DND-41 (cell line): ENCODE measurements at regions not wholly inside any gene's neighbourhood (a gene's known extent, or its start where the extent isn't known, plus 50 kb on each side); places are given as distances from the start of the nearest gene placed in this dataset.

ENCODE experiments used
- ATAC-seq: fragments of 200-7000 bp; cut with Tn5 transposase; 3 replicates; pipeline ENCODE4 v1.9.1; 2021; ENCODE audit warnings: low read depth; ENCODE audit not compliant: insufficient read depth
- DNase-seq: peaks from one replicate; pipeline ENCODE4 v3.0.0-alpha.2; 2020
- H2AFZ ChIP-seq: 2 replicates; pipeline ENCODE4 v1.6.0; 2012; ENCODE audit warnings: low read depth, low read length
- H3K27ac ChIP-seq: 2 replicates; pipeline ENCODE4 v1.5.1; 2012; ENCODE audit warnings: low read length, inconsistent platforms
- H3K27me3 ChIP-seq: fragments of 200-600 bp; sonication (generic); 2 replicates; pipeline ENCODE4 v1.6.0; 2012; ENCODE audit warnings: low read length, mild to moderate bottlenecking, inconsistent platforms; ENCODE audit not compliant: insufficient read depth, poor library complexity
- H3K36me3 ChIP-seq: 2 replicates; pipeline ENCODE4 v1.5.1; 2012; ENCODE audit warnings: low read length, inconsistent platforms; ENCODE audit not compliant: insufficient read depth
- H3K4me1 ChIP-seq: 2 replicates; pipeline ENCODE4 v1.5.1; 2012; ENCODE audit warnings: mild to moderate bottlenecking, low read length; ENCODE audit not compliant: insufficient read depth
- H3K4me2 ChIP-seq: 2 replicates; pipeline ENCODE4 v1.6.0; 2012; ENCODE audit warnings: mild to moderate bottlenecking, moderate library complexity, low read length, inconsistent platforms; ENCODE audit not compliant: insufficient read depth
- H3K4me3 ChIP-seq, 2 experiments: fragments of 200-600 bp in 1 of 2; shearing (Covaris generic) in 1 of 2; 2 replicates each; pipeline ENCODE4 v1.5.1; 2012 to 2016; ENCODE audit warnings: inconsistent platforms in 2 of 2, low read length in 2 of 2, mild to moderate bottlenecking in 2 of 2, low read depth in 1 of 2, moderate library complexity in 1 of 2
- H3K79me2 ChIP-seq: 2 replicates; pipeline ENCODE4 v1.6.0; 2012; ENCODE audit warnings: low read length, inconsistent platforms; ENCODE audit not compliant: insufficient read depth
- H3K9ac ChIP-seq: 2 replicates; pipeline ENCODE4 v1.6.0; 2012; ENCODE audit warnings: low read depth, mild to moderate bottlenecking, inconsistent platforms, low read length, moderate library complexity
- H3K9me3 ChIP-seq: 2 replicates; pipeline ENCODE4 v1.5.1; 2012; ENCODE audit warnings: low read length, moderate library complexity, mild to moderate bottlenecking, inconsistent platforms; ENCODE audit not compliant: insufficient read depth, severe bottlenecking
- H4K20me1 ChIP-seq: 2 replicates; pipeline ENCODE4 v1.6.0; 2012; ENCODE audit warnings: low read length; ENCODE audit not compliant: insufficient read depth
- CTCF ChIP-seq: IDR thresholded peaks from 2 replicates; pipeline ENCODE4 v1.5.1; 2012; ENCODE audit warnings: borderline replicate concordance, low read length, moderate library complexity, mild to moderate bottlenecking; ENCODE audit not compliant: poor library complexity, severe bottlenecking; ENCODE audit errors: extremely low read depth
- EZH2 ChIP-seq: IDR thresholded peaks from 3 replicates; pipeline ENCODE4 v1.6.1; 2012; ENCODE audit warnings: borderline replicate concordance, low read depth, mild to moderate bottlenecking, moderate library complexity, low read length, inconsistent platforms; ENCODE audit not compliant: severe bottlenecking

DNA sequence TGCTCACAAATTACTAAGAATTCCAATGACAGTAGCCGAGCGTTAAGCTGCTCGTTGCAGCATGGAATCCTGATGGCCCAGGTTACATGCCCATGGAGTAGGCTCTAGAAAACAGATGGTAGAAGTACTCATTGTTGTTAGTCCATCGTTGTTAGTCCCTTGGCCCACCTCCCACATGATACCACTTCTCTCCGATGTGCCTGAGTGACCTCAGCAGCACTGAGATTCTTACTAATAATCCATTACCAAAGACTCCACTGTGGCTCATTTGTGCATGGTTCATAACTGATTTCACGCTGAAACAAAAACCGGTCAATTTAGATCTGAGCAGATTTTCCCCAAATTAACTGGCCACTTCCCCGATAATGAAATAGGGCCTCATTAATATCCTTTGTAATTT is 772.3 kb upstream of the CXADR start:
- H3K27me3 ChIP-seq = no peaks in the 10 kb centered on the region
- no peaks in the 10 kb centered on the region for H4K20me1 ChIP-seq
- H3K4me3 ChIP-seq = no peak overlapping the region
- no peak for DNase-seq
- H3K79me2 ChIP-seq = no peaks in the 10 kb centered on the region
- no peak overlapping the region for H2AFZ ChIP-seq
- H3K9ac ChIP-seq = no peak overlapping the region
- TF ChIP-seq EZH2 (no peak), CTCF (no peak)
- no peak overlapping the region for H3K27ac ChIP-seq
- H3K4me2 ChIP-seq = no peak overlapping the region
- H3K36me3 ChIP-seq = no peaks in the 10 kb centered on the region
- H3K4me1 ChIP-seq = no peaks in the 10 kb centered on the region
- H3K9me3 ChIP-seq = no peaks in the 10 kb centered on the region
- no peak for ATAC-seq

DNA sequence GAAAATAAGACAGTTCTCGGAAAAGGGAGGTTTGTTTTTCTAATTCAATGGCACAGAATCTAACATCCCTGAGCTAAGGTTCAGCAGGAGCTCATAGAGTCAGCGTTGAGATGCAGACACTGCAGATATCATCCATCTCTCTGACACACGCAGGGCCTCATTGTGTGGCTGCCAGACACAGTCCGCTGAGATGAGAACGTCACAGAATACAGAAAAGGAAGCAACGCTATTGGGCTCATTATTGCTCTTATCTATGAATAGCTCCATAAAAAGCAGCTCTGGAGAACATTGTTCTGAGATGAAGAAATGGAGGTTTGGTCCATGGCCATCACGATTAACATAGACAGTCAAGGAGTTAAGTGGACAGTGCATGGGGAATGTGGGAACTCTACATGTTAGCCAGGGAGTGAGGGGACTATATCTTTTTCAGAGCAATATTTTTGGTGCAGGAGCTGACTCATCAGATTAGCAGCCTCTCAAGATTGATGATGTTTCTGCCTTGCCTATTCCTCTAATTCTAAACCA is 771.6 kb upstream of the CXADR start:
- H3K4me2 ChIP-seq = no peak overlapping the region
- no peaks in the 10 kb centered on the region for H3K27me3 ChIP-seq
- no peak for ATAC-seq
- H3K4me1 ChIP-seq = no peaks in the 10 kb centered on the region
- H3K4me3 ChIP-seq = no peak overlapping the region
- no peak overlapping the region for H3K9ac ChIP-seq
- H3K36me3 ChIP-seq = no peaks in the 10 kb centered on the region
- TF ChIP-seq EZH2 (no peak), CTCF (no peak)
- H4K20me1 ChIP-seq = no peaks in the 10 kb centered on the region
- H3K9me3 ChIP-seq = no peaks in the 10 kb centered on the region
- H3K79me2 ChIP-seq = no peaks in the 10 kb centered on the region
- no peak overlapping the region for H3K27ac ChIP-seq
- DNase-seq = no peak
- no peak overlapping the region for H2AFZ ChIP-seq

GRCh38 chr21:16742131-16742641 is 770.7 kb upstream of the CXADR start:
- no peak for ATAC-seq
- H3K27ac ChIP-seq = no peak overlapping the region
- H3K9me3 ChIP-seq = no peaks in the 10 kb centered on the region
- no peak overlapping the region for H3K4me2 ChIP-seq
- no peaks in the 10 kb centered on the region for H3K79me2 ChIP-seq
- no peaks in the 10 kb centered on the region for H3K27me3 ChIP-seq
- H2AFZ ChIP-seq = no peak overlapping the region
- H3K4me3 ChIP-seq = no peak overlapping the region
- H3K9ac ChIP-seq = no peak overlapping the region
- no peaks in the 10 kb centered on the region for H4K20me1 ChIP-seq
- DNase-seq = no peak
- no peaks in the 10 kb centered on the region for H3K4me1 ChIP-seq
- no peaks in the 10 kb centered on the region for H3K36me3 ChIP-seq
- TF ChIP-seq CTCF (no peak), EZH2 (no peak)

DNA sequence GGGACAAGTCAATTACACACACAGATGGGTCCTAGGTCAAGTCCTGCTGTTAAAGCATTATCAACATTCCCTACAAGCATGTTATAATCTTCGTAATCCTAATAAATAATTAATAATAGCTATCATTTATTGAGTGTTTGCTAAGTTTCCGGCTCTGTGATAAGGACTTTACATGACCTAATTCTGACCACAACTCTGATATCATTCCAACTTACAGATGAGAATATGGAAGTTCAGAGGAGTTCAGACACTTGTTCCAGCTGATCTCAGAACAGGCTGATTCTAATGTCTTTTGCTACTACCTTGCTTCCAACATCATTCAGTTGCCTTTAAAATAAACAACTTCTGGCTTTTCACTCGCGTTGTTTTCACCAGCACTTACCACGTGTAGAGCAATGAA is 770.1 kb upstream of the CXADR start:
- no peaks in the 10 kb centered on the region for H4K20me1 ChIP-seq
- no peak overlapping the region for H3K27ac ChIP-seq
- H3K79me2 ChIP-seq = no peaks in the 10 kb centered on the region
- no peaks in the 10 kb centered on the region for H3K27me3 ChIP-seq
- no peaks in the 10 kb centered on the region for H3K9me3 ChIP-seq
- TF ChIP-seq EZH2 (no peak), CTCF (no peak)
- no peak overlapping the region for H3K9ac ChIP-seq
- H3K4me2 ChIP-seq = no peak overlapping the region
- ATAC-seq (no peak), DNase-seq (no peak)
- no peaks in the 10 kb centered on the region for H3K36me3 ChIP-seq
- H3K4me1 ChIP-seq = no peaks in the 10 kb centered on the region
- H3K4me3 ChIP-seq = no peak overlapping the region
- no peak overlapping the region for H2AFZ ChIP-seq
